Hematopoietic multipotent progenitor cell (in vitro differentiated cells): ENCODE measurements at regions not wholly inside any gene's neighbourhood (a gene's known extent, or its start where the extent isn't known, plus 50 kb on each side); places are given as distances from the start of the nearest gene placed in this dataset.
A peak's percentile ranks its signal among the peaks of the same experiment; 100 is the strongest.

Source experiments
- DNase-seq, 3 donors: peaks; one replicate each; pipeline ENCODE4 v3.0.0-alpha.2; 2011 to 2015; ENCODE audit warnings: low read depth in 2 of 3, low spot score in 2 of 3

DNA sequence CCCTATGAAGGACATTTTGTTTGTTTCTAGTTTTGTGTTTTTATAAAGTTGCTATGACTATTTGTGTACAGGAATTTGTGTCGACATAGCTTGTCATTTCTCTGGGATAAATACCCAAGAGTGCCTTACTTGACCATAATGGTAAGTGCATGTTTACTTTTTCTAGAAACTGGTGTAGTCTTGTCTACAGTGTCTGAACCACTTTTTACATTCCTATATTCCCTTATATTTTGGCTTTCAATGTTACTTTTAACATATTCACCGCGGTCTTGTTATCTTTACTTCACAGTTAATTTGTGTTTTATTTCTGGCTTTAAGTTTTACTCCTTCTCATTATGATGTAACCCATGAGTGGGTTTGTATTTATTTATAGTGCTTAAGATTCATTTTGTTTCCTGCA is 444.4 kb upstream of the RGS17 start:
- DNase-seq: no peak

DNA sequence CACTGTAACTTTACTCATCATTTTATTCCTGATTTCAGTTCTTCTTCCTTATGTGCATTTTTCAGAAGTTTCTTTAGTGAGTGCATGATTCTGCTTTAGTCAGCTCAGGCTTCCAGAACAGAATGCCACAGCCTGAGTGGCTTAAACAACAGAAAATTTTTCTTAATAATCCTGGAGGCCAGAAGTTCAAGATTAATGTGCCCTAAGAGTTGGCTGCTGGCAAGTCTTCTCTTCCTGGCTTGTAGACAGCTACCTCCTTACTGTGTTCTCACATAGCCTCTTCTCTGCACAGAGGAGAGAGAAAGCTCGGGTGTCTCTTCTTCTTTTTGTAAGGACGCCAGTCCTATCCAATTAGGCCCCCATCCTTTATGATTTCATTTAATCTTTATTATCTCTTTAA is 443.1 kb upstream of the RGS17 start:
- no peak for DNase-seq

DNA sequence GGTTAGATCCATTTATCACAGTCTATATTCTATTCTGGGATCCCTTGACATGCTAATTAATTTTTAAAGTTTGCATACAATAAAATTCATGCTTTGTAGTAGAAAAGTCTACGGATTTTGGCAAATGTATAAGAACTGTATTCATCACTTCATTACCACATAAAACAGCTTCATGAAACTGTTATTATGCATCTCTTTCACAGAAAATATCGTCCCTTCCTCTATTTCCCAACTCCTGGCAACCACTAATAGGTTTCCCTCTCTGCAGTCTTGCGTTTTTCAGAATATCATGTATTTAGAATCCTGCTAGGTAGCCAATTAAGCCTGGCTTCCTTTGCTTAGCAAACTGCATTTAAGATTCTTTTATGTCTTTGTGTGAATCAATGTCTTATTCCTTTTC is 441.3 kb upstream of the RGS17 start:
- DNase-seq: no peak

DNA sequence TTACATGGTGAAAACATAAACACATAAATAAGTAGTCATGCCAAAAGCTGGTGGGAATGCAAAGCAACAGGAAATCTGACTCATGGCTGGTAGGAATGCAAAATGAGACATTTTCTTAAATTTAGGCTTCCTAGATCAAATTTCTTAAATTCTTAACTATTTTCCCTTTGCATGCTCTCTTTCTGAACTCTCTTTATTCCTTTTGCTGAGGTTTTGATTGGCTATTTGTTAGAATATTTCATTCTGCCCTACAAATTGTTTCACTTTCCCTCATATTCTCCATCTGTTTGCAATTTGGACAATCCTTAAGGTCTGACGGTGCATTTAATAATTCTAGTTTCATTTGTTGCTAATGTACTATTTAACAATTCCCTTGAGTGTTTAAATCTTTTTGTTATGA is 437.5 kb upstream of the RGS17 start:
- DNase-seq: no peak

GRCh38 chr6:153564803-153565202 is 433.7 kb upstream of the RGS17 start:
- no peak for DNase-seq

DNA sequence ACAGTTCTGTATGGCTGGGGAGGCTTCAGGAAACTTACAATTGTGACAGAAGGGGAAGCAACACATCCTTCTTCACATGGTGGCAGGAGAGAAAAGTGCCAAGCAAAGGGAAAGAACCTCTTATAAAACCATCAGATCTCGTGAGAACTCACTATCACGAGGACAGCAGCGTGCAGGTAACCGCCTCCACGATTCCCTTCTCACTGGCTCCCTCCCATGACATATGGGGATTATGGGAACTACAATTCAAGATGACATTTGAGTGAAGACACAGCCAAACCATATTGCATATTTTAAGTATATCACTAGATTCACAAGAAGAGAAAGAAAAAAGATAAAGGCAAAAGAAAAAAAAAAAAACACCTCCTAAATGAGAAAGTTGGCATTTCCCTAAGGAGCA is 431.9 kb upstream of the RGS17 start:
- no peak for DNase-seq

DNA sequence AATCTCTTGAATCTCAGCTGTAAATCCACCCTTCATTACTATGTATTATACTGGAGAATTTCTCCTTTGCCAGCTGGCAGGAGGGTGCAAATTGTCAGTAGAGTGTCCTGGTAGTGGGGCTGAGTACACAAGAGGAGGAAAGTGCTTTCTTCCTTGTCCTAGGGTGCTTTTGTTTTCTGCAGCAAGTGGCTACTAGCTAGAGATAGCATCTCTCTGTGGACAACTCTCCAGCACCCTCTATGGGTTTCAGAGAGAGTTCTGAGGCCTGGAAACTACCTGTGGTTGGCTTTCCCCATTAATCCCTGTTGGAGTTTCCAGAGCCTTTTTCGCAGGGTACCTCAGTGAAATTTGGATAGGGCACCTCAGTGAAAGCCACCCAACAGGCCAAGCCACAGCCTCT is 422.5 kb upstream of the RGS17 start:
- DNase-seq: no peak

- peak in 2 of 3 donors; percentile 4 to 9 for DNase-seq
Observed at GRCh38 chr6:153539602-153540001, 408.5 kb upstream of the RGS17 start.

- no peak for DNase-seq
Observed at GRCh38 chr6:153538491-153538890, 407.4 kb upstream of the RGS17 start.

DNA sequence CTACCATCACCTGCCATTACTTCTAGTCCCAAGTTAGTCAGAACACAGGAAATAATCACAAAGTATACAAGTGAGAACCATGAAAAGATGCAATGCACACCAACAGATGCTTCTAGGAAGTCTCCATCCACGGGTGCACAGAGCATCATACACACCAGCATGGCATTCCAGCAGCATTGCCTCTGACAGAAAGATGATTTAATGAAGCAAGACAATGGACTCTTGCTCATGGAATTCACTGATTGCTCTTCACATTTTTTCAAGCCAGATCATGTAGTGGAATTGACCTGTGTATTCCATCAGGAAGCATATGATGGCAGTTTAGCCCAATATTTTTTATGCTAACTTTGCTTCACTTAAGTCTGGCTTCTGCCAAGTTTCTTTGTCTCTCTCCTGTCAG is 406.3 kb upstream of the RGS17 start:
- DNase-seq: no peak

DNA sequence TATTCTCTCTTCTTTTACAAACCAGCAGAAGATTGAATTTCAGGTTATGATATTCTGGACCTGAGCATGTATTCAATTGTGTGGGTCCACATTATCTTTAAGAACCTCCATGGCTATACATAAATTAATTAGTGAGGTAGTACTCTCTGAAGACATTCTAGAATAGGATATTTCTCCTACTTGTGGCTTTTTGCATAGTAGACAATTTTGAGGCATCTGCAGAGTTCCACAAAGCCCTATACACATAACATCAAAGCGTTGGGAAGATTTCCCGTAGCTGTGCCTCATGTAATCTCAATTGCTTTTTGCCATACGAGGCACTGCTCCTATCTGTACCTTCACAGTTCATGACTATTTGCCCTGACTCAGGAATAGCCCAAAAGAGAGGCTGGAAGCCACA is 395.4 kb upstream of the RGS17 start:
- DNase-seq: no peak

- no peak for DNase-seq
Observed at GRCh38 chr6:153525998-153526397, 394.9 kb upstream of the RGS17 start.

GRCh38 chr6:153523390-153523789 is 392.3 kb upstream of the RGS17 start:
- DNase-seq: no peak

DNA sequence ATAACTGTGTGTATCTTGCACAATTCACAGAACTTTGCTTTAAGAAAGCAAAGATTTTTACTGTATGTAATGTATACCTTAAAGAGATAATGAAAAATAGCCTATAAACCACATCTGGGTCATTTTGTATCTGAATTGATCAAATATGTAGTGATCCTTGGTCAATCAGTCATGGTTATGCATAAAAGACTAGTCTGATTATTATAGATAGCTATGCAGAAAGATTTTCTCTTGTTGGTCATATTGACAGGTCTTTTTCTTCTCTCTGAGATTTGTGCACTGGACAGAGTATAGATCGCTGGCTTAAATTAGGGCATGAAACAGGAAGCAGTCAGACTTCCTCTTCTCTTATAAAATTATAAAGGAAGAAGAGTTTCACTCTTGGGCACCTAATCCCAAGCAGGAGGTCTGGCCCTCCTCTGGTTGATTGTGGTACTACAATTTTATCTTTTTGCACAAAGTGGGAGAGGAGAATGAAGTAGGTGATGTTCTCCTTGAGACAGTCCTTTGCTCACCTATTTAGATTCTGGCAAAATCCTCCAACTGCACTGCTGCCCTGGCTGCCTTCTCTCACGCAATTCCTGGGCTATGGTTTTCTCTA is 380.9 kb upstream of the RGS17 start:
- DNase-seq: peak in 2 of 3 donors; percentile 12 to 51

GRCh38 chr6:153503810-153504209 is 372.7 kb upstream of the RGS17 start:
- no peak for DNase-seq

GRCh38 chr6:153493501-153493900 is 362.4 kb upstream of the RGS17 start:
- no peak for DNase-seq

GRCh38 chr6:153489479-153489878 is 358.4 kb upstream of the RGS17 start:
- no peak for DNase-seq

DNA sequence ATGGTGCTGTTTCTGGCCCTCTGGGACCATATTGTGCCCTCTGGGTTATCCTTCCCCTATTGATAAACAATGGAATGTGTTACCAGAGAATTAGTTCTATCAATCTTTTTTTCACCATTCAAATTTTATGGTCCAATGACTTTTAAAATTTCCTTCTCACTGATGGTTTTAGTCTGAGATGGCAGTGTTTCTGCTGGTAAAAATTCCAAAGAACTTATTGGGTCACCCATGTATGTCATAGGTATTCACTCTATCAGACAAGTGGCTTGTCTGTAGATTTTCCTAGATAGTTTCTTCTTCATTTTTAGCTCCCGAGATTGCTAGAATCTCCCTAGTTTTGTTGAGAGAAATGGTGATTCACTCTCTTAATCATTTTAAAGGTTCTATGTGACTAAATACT is 357.2 kb upstream of the RGS17 start:
- no peak for DNase-seq

DNA sequence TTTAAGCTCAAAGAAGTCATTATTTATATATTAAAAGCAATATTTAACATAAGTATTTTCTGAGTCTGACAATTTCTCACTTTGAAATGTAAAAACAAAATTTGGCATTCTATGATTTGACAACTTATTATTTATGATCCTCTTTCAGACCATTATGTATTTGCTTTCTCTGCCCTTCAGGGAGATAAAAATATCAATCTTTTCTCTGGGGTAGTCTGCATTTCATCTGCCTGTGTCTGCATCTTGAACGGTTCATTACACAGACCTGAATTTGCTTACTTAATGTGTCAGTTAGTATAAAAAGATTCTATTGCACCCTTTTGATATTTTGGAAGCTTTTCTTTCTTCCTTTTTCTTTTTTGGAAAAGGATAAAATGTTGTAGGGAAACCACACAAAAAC is 354.0 kb upstream of the RGS17 start:
- no peak for DNase-seq

DNA sequence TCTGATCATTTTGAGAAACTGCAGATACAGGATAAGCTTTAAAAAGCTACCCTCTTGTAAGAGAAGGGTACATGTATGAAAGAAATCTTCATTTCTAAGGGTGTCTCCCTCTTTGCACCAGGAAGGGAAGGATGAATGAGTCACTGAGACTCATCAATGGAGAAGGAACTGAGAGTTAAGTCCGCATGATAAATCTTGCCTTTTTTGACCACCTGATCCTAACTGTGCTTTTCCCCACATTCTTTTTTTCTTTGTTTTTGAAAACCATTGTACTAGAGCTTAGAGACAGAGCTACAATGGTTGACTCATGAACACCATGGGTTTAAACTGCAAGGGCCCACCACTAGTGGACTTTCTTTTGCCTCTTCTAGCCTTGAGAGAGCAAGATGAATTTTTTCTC is 353.0 kb upstream of the RGS17 start:
- no peak for DNase-seq

- DNase-seq: no peak
Observed at GRCh38 chr6:153476243-153476642, 345.2 kb upstream of the RGS17 start.

DNA sequence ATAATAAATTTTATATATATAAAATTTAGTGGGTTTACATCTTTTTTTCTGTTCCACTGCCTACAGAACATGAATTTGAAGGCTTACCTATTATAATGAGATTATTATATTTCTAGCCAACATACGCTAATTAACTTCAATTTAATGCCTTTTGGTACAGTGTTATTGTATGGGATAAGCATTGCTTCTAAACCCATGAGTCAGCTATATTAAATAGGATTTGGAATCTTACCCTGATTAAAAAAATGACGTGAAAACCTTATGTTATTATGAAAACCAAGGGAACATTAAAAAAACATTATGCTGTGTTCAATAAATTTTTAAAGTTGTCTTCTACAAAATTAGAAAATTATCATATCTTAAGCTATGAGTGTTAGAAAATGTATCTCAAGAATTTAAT is 334.0 kb upstream of the RGS17 start:
- no peak for DNase-seq

- DNase-seq: no peak
Observed at GRCh38 chr6:153449279-153449678, 318.2 kb upstream of the RGS17 start.
